ENCODE measurements at regions not wholly inside any gene's neighbourhood (a gene's known extent, or its start where the extent isn't known, plus 50 kb on each side); places are given as distances from the start of the nearest gene placed in this dataset.

- TF ChIP-seq POU2F2 (IDR thresholded peaks at IDR 0.05; ENCODE audit: low read depth, low read length) (no peak), POLR2A (IDR thresholded peaks at IDR 0.05; ENCODE audit: low read depth, low read length) (no peak), POLR2AphosphoS5 (IDR thresholded peaks at IDR 0.05; ENCODE audit: low read depth, low read length) (no peak), SPI1 (IDR thresholded peaks at IDR 0.05; ENCODE audit: low read depth, low read length) (no peak)
These were observed 114.9 kb downstream of the RRAGC start for GRCh38 chr1:38744452-38745350.

All from GM12891 (cell line).